GM12878 (cell line): ENCODE measurements at regions not wholly inside any gene's neighbourhood (a gene's known extent, or its start where the extent isn't known, plus 50 kb on each side); places are given as distances from the start of the nearest gene placed in this dataset.

Source experiments
- ATAC-seq: fragments of 200-7000 bp; cut with Tn5 transposase; 3 replicates; pipeline ENCODE4 v1.9.1; 2020; ENCODE audit warnings: mild to moderate bottlenecking, moderate library complexity
- BruUV-seq: library from RNA; stranded (reverse); fragments of 400-500 nt; replicated peaks from 2 replicates; lab custom pipeline; 2021; lab: Mats Ljungman, UMichigan
- CTCF ChIA-PET: fragments of 300-600 bp; sonication (Branson Sonifier 250); formaldehyde crosslinking; extraction: SDS; loops from one replicate; lab custom pipeline; 2021; ENCODE audit warnings: inconsistent platforms; lab: Yijun Ruan, JAX
- POLR2A ChIA-PET: fragments of 350-600 bp; formaldehyde crosslinking; extraction: SDS; loops from one replicate; lab custom pipeline; 2021; ENCODE audit warnings: inconsistent platforms; lab: Charles Lee
- RAD21 ChIA-PET: fragments of 300-600 bp; sonication (Branson Sonifier 250); formaldehyde crosslinking; loops from one replicate; lab custom pipeline; 2023; ENCODE audit warnings: antibody characterized with exemption; ENCODE audit not compliant: unreplicated experiment; lab: Charles Lee
- SMC1A ChIA-PET: fragments of 300-600 bp; sonication (Branson Sonifier 250); formaldehyde crosslinking; loops from one replicate; lab custom pipeline; 2023; ENCODE audit not compliant: unreplicated experiment, uncharacterized antibody; lab: Charles Lee
- DNase-seq: peaks from one replicate; pipeline ENCODE4 v3.0.0-alpha.2; 2011; ENCODE audit warnings: low read depth, low spot score
- FAIRE-seq: peaks from 3 replicates; lab custom pipeline; 2011; peaks lifted over from hg19 to GRCh38; lab: Jason Lieb, UNC
- H2AFZ ChIP-seq: 2 replicates; pipeline ENCODE4 v1.6.0; 2011; ENCODE audit warnings: low read depth, low read length, control low read depth; ENCODE audit not compliant: control insufficient read depth
- H3K27ac ChIP-seq: 2 replicates; pipeline ENCODE4 v1.5.1; 2011; ENCODE audit warnings: control low read depth; ENCODE audit not compliant: control insufficient read depth, insufficient read depth
- H3K27me3 ChIP-seq, 2 experiments: replicated peaks in 1 of 2; 2 replicates each; pipeline versions ENCODE4 v1.6.0 to v1.6.1; 2011; ENCODE audit warnings: low read length in 1 of 2; ENCODE audit not compliant: control insufficient read depth in 2 of 2, insufficient read depth in 2 of 2
- H3K36me3 ChIP-seq, 2 experiments: 2 replicates each; pipeline ENCODE4 v1.5.1; 2011; ENCODE audit warnings: low read length in 1 of 2; ENCODE audit not compliant: control insufficient read depth in 2 of 2, insufficient read depth in 2 of 2
- H3K4me1 ChIP-seq: 2 replicates; pipeline ENCODE4 v1.6.1; 2011; ENCODE audit warnings: mild to moderate bottlenecking, low read length, moderate library complexity, mixed read lengths; ENCODE audit not compliant: control insufficient read depth, insufficient read depth
- H3K4me2 ChIP-seq: 2 replicates; pipeline ENCODE4 v1.6.0; 2011; ENCODE audit warnings: control low read depth; ENCODE audit not compliant: control insufficient read depth, insufficient read depth
- H3K4me3 ChIP-seq: fragments of 200-600 bp; sonication (generic); 2 replicates; pipeline ENCODE4 v1.5.1; 2016
- H3K79me2 ChIP-seq: 2 replicates; pipeline ENCODE4 v1.6.0; 2011; ENCODE audit warnings: low read length; ENCODE audit not compliant: control insufficient read depth, insufficient read depth
- H3K9ac ChIP-seq: 2 replicates; pipeline ENCODE4 v1.8.0; 2011; ENCODE audit warnings: low read length, control low read depth, mixed read lengths; ENCODE audit not compliant: control insufficient read depth, insufficient read depth
- H3K9me3 ChIP-seq: replicated peaks from 3 replicates; pipeline ENCODE4 v1.5.1; 2011; ENCODE audit warnings: mild to moderate bottlenecking, low read length; ENCODE audit not compliant: control insufficient read depth, insufficient read depth
- H4K20me1 ChIP-seq: 2 replicates; pipeline ENCODE4 v1.6.0; 2011; ENCODE audit not compliant: control insufficient read depth, insufficient read depth
- ATF3 ChIP-seq: IDR thresholded peaks from 2 replicates; pipeline ENCODE4 v1.6.1; 2011; ENCODE audit warnings: low read depth, mild to moderate bottlenecking, low read length, moderate library complexity, borderline replicate concordance; ENCODE audit errors: extremely low read depth
- BACH1 ChIP-seq: fragments of 450-650 bp; IDR thresholded peaks from 2 replicates; pipeline ENCODE4 v1.6.1; 2017; ENCODE audit warnings: mild to moderate bottlenecking, borderline replicate concordance
- CUX1 ChIP-seq: IDR thresholded peaks from 2 replicates; pipeline ENCODE4 v1.6.1; 2012; ENCODE audit warnings: improper control_type of control experiment, low read depth, low read length; ENCODE audit not compliant: insufficient replicate concordance
- ESRRA ChIP-seq: IDR thresholded peaks from 2 replicates; pipeline ENCODE4 v1.6.1; 2012; ENCODE audit warnings: mild to moderate bottlenecking, low read length, improper control_type of control experiment
- HDGF ChIP-seq: fragments of 450-650 bp; IDR thresholded peaks from 2 replicates; pipeline ENCODE4 v1.6.1; 2016; ENCODE audit warnings: antibody characterized with exemption
- IKZF1 ChIP-seq: fragments of 450-650 bp; conservative IDR thresholded peaks from 2 replicates; pipeline ENCODE4 v1.6.1; 2017; ENCODE audit warnings: antibody characterized with exemption, mild to moderate bottlenecking
- IKZF2 ChIP-seq, 2 experiments: fragments of 450-650 bp; IDR thresholded peaks; 2 replicates each; pipeline ENCODE4 v1.6.1; 2017; ENCODE audit warnings: mild to moderate bottlenecking in 2 of 2, moderate library complexity in 2 of 2
- MTA3 ChIP-seq: IDR thresholded peaks from 2 replicates; pipeline ENCODE4 v1.6.1; 2012; ENCODE audit warnings: low read length, inconsistent platforms, borderline replicate concordance
- NFYB ChIP-seq: IDR thresholded peaks from 2 replicates; pipeline ENCODE4 v1.6.1; 2011; ENCODE audit warnings: low read depth, mild to moderate bottlenecking, low read length, improper control_type of control experiment, moderate library complexity; ENCODE audit not compliant: insufficient read depth
- POLR2AphosphoS2 ChIP-seq: IDR thresholded peaks from 2 replicates; pipeline ENCODE4 v1.6.1; 2011; ENCODE audit warnings: low read depth, mild to moderate bottlenecking, low read length, improper control_type of control experiment, moderate library complexity
- RCOR1 ChIP-seq: conservative IDR thresholded peaks from 2 replicates; pipeline ENCODE4 v1.6.1; 2012; ENCODE audit warnings: low read depth, low read length, improper control_type of control experiment
- RELA ChIP-seq: fragments of 450-650 bp; IDR thresholded peaks from 2 replicates; pipeline ENCODE4 v1.8.0; 2014; ENCODE audit warnings: borderline replicate concordance; ENCODE audit not compliant: partially characterized antibody
- SMAD5 ChIP-seq: IDR thresholded peaks from 2 replicates; pipeline ENCODE4 v1.6.1; 2016; ENCODE audit warnings: antibody characterized with exemption, low read depth
- SREBF1 ChIP-seq: IDR thresholded peaks from 2 replicates; pipeline ENCODE4 v1.6.1; 2012; ENCODE audit warnings: mild to moderate bottlenecking, low read length
- TCF12 ChIP-seq: IDR thresholded peaks from 2 replicates; pipeline ENCODE4 v1.6.1; 2011; ENCODE audit warnings: low read depth, mild to moderate bottlenecking, low read length
- ZBED1 ChIP-seq: IDR thresholded peaks from 2 replicates; pipeline ENCODE4 v1.6.1; 2016; ENCODE audit warnings: borderline replicate concordance
- ZNF217 ChIP-seq: fragments of 450-650 bp; IDR thresholded peaks from 2 replicates; pipeline ENCODE4 v1.6.1; 2017; ENCODE audit warnings: antibody characterized with exemption, mild to moderate bottlenecking
- WGBS: methylation state at CpG from one replicate; pipeline ENCODE4 v1.1.6; 2016; ENCODE audit warnings: low lambda C conversion rate; ENCODE audit not compliant: insufficient replicate concordance, insufficient coverage; ENCODE audit errors: missing lambda C conversion rate; 5-methylcytosine and 5-hydroxymethylcytosine counted together
- in situ Hi-C: fragments of 300-500 bp; cut with MboI; formaldehyde crosslinking; loops from 9 replicates; pipeline ENCODE4 v1.14.3; 2018; ENCODE audit warnings: mixed read lengths
- intact Hi-C: fragments of 100-400 bp; cut with micrococcal nuclease; formaldehyde crosslinking; loops from one replicate; pipeline ENCODE4 v1.14.2; 2022; ENCODE audit not compliant: unreplicated experiment
- TF ChIP-seq, protein P1 (sequence below): fragments of 450-650 bp; IDR thresholded peaks from 2 replicates; pipeline ENCODE4 v1.6.1; 2018; ENCODE audit warnings: mild to moderate bottlenecking, low read depth, moderate library complexity; ENCODE audit not compliant: partially characterized antibody

GRCh38 chr3:107055181-107055942, 321.9 kb upstream of the CCDC54 start:
- WGBS = 26% methylated on average over 4 of the region's 4 CpGs
- Histone ChIP-seq H3K4me2 (no peak overlapping the region), H3K79me2 (no peaks in the 10 kb centered on the region), H2AFZ (no peak overlapping the region), H3K4me3 (no peak overlapping the region), H3K27ac (no peak overlapping the region), H3K9ac (no peak overlapping the region), H4K20me1 (no peaks in the 10 kb centered on the region), H3K4me1 (no peaks in the 10 kb centered on the region), H3K36me3 (no peaks in the 10 kb centered on the region), H3K9me3 (no peaks in the 10 kb centered on the region), H3K27me3 (no peaks in the 10 kb centered on the region)
- intact Hi-C loops = no loop called here
- ChIA-PET RAD21 (no interaction called here), CTCF (no interaction called here), POLR2A (no interaction called here), SMC1A (no interaction called here)
- BruUV-seq = no TSS peak
- DNase-seq = no peak
- no peak for FAIRE-seq
- in situ Hi-C loops = no loop called here
- ATAC-seq = no peak
- TF ChIP-seq ZNF217 (no peak), BACH1 (no peak), HDGF (no peak), IKZF1 (no peak), SREBF1 (no peak), RELA (no peak), SMAD5 (no peak), CUX1 (no peak), MTA3 (no peak), TCF12 (no peak), ESRRA (no peak), IKZF2 (IDR thresholded peaks at IDR 0.05) (no peak), NFYB (no peak), POLR2AphosphoS2 (no peak), RCOR1 (no peak), ZBED1 (no peak), ATF3 (no peak)
- TF ChIP-seq, protein P1, sequence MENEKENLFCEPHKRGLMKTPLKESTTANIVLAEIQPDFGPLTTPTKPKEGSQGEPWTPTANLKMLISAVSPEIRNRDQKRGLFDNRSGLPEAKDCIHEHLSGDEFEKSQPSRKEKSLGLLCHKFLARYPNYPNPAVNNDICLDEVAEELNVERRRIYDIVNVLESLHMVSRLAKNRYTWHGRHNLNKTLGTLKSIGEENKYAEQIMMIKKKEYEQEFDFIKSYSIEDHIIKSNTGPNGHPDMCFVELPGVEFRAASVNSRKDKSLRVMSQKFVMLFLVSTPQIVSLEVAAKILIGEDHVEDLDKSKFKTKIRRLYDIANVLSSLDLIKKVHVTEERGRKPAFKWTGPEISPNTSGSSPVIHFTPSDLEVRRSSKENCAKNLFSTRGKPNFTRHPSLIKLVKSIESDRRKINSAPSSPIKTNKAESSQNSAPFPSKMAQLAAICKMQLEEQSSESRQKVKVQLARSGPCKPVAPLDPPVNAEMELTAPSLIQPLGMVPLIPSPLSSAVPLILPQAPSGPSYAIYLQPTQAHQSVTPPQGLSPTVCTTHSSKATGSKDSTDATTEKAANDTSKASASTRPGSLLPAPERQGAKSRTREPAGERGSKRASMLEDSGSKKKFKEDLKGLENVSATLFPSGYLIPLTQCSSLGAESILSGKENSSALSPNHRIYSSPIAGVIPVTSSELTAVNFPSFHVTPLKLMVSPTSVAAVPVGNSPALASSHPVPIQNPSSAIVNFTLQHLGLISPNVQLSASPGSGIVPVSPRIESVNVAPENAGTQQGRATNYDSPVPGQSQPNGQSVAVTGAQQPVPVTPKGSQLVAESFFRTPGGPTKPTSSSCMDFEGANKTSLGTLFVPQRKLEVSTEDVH = no peak
